ENCODE measurements at regions not wholly inside any gene's neighbourhood (a gene's known extent, or its start where the extent isn't known, plus 50 kb on each side); places are given as distances from the start of the nearest gene placed in this dataset.

DNA sequence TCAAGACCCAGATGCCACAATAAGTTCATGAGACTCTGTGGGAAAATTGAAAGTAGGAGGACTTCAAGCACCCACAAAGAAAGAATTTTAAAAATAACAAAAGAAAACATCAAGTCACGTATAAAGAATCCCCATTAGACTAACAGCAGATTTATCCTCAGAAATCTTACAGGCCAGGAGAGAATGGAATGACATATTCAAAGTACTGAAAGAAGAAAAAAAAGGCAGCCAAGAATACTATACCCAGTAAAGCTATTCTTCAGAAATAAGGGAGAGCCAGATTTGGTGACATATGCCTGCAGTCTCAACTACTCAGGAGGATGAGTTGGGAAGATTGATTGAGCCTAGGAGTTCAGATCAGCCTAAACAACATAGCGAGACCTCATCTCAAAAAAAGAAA, 84.3 kb upstream of the CD53 start:
- TF ChIP-seq, protein P1, sequence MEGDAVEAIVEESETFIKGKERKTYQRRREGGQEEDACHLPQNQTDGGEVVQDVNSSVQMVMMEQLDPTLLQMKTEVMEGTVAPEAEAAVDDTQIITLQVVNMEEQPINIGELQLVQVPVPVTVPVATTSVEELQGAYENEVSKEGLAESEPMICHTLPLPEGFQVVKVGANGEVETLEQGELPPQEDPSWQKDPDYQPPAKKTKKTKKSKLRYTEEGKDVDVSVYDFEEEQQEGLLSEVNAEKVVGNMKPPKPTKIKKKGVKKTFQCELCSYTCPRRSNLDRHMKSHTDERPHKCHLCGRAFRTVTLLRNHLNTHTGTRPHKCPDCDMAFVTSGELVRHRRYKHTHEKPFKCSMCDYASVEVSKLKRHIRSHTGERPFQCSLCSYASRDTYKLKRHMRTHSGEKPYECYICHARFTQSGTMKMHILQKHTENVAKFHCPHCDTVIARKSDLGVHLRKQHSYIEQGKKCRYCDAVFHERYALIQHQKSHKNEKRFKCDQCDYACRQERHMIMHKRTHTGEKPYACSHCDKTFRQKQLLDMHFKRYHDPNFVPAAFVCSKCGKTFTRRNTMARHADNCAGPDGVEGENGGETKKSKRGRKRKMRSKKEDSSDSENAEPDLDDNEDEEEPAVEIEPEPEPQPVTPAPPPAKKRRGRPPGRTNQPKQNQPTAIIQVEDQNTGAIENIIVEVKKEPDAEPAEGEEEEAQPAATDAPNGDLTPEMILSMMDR (IDR thresholded peaks at IDR 0.05; ENCODE audit: low read depth, low read length, missing input control), result no peak
- TF ChIP-seq TAF1 (conservative IDR thresholded peaks at IDR 0.05) (no peak), RAD21 (IDR thresholded peaks at IDR 0.05) (no peak)

Measured in liver (tissue), 3 donors.